ENCODE measurements at regions not wholly inside any gene's neighbourhood (a gene's known extent, or its start where the extent isn't known, plus 50 kb on each side); places are given as distances from the start of the nearest gene placed in this dataset.

- DNase-seq (ENCODE audit: low read depth) = no peak
Measured at GRCh38 chr1:109826446-109826845, 62.7 kb upstream of the EPS8L3 start.

GRCh38 chr1:109824349-109825115, 60.8 kb upstream of the EPS8L3 start:
- DNase-seq (ENCODE audit: low read depth) = no peak

- DNase-seq (ENCODE audit: low read depth) = peak; percentile 40
Measured at GRCh38 chr1:109823543-109824348, 60.0 kb upstream of the EPS8L3 start.

- DNase-seq (ENCODE audit: low read depth) = no peak
Measured at GRCh38 chr1:109822749-109823542, 59.2 kb upstream of the EPS8L3 start.

GRCh38 chr1:109821831-109822745, 58.4 kb upstream of the EPS8L3 start:
- DNase-seq (ENCODE audit: low read depth) = peak; percentile 34

- DNase-seq (ENCODE audit: low read depth) = peak; percentile 92
Measured at GRCh38 chr1:109821221-109821669, 57.5 kb upstream of the EPS8L3 start.

- DNase-seq (ENCODE audit: low read depth) = no peak
Measured at GRCh38 chr1:109819906-109820305, 56.2 kb upstream of the EPS8L3 start.

GRCh38 chr1:109818988-109819764, 55.5 kb upstream of the EPS8L3 start:
- no peak for DNase-seq (ENCODE audit: low read depth)

GRCh38 chr1:109818271-109818987, 54.7 kb upstream of the EPS8L3 start:
- DNase-seq (ENCODE audit: low read depth) = no peak

- DNase-seq (ENCODE audit: low read depth) = no peak
Measured at GRCh38 chr1:109817881-109818270, 54.2 kb upstream of the EPS8L3 start.

- DNase-seq (ENCODE audit: low read depth) = no peak
Measured at GRCh38 chr1:109816975-109817535, 53.3 kb upstream of the EPS8L3 start.

- DNase-seq (ENCODE audit: low read depth) = no peak
Measured at GRCh38 chr1:109816175-109816811, 52.6 kb upstream of the EPS8L3 start.

GRCh38 chr1:109815809-109816174, 52.1 kb upstream of the EPS8L3 start:
- DNase-seq (ENCODE audit: low read depth) = no peak

GRCh38 chr1:109814993-109815786, 51.5 kb upstream of the EPS8L3 start:
- DNase-seq (ENCODE audit: low read depth) = no peak

GRCh38 chr1:109814223-109814622, 50.5 kb upstream of the EPS8L3 start:
- no peak for DNase-seq (ENCODE audit: low read depth)
